WI38 (cell line): ENCODE measurements at regions not wholly inside any gene's neighbourhood (a gene's known extent, or its start where the extent isn't known, plus 50 kb on each side); places are given as distances from the start of the nearest gene placed in this dataset.
"Not testable (repeated sequence)": the region's sequence is repeated elsewhere in the genome, so short reads cannot be mapped to it uniquely, and the experiment has no call there.

ENCODE experiments used
- H3K4me3 ChIP-seq: 2 replicates; pipeline ENCODE4 v1.5.1; 2011; ENCODE audit warnings: low read depth, mild to moderate bottlenecking, control low read depth, low read length
- CTCF ChIP-seq: IDR thresholded peaks from 2 replicates; pipeline ENCODE4 v1.5.1; 2012; ENCODE audit warnings: low read depth, mild to moderate bottlenecking, control low read depth, low read length

GRCh38 chr2:146721486-146721885 lies 1123.3 kb upstream of the ACVR2A start:
- no peak for TF ChIP-seq CTCF
- H3K4me3 ChIP-seq = no peak overlapping the region

- H3K4me3 ChIP-seq = no peak overlapping the region
- TF ChIP-seq CTCF = no peak
Measured at GRCh38 chr2:146720170-146720569, 1124.7 kb upstream of the ACVR2A start.

- H3K4me3 ChIP-seq = no peak overlapping the region
- TF ChIP-seq CTCF = no peak
Measured at GRCh38 chr2:146716591-146716990, 1128.2 kb upstream of the ACVR2A start.

GRCh38 chr2:146709004-146709403 lies 1135.8 kb upstream of the ACVR2A start:
- no peak overlapping the region for H3K4me3 ChIP-seq
- no peak for TF ChIP-seq CTCF

- TF ChIP-seq CTCF = no peak
- H3K4me3 ChIP-seq = no peak overlapping the region
Measured at GRCh38 chr2:146701183-146701582, 1143.6 kb upstream of the ACVR2A start.

- no peak overlapping the region for H3K4me3 ChIP-seq
- no peak for TF ChIP-seq CTCF
Measured at GRCh38 chr2:146697307-146697706, 1147.5 kb upstream of the ACVR2A start.

GRCh38 chr2:146696787-146697186 lies 1148.0 kb upstream of the ACVR2A start:
- not testable (repeated sequence) for H3K4me3 ChIP-seq

GRCh38 chr2:146681991-146682390 lies 1162.8 kb upstream of the ACVR2A start:
- no peak overlapping the region for H3K4me3 ChIP-seq
- no peak for TF ChIP-seq CTCF
